Immature natural killer cell (primary cell): ENCODE measurements at regions not wholly inside any gene's neighbourhood (a gene's known extent, or its start where the extent isn't known, plus 50 kb on each side); places are given as distances from the start of the nearest gene placed in this dataset.
"Not testable (repeated sequence)": the region's sequence is repeated elsewhere in the genome, so short reads cannot be mapped to it uniquely, and the experiment has no call there.

ENCODE experiments used
- DNase-seq, 3 donors: peaks; one replicate each; pipeline ENCODE4 v3.0.0; 2022; ENCODE audit warnings: mixed read lengths in 1 of 3
- H3K27ac Mint-ChIP-seq, 6 donors: one replicate each; pipeline ENCODE4 v1.8.0; 2020; ENCODE audit warnings: mixed read lengths in 6 of 6, mild to moderate bottlenecking in 5 of 6, inconsistent platforms in 4 of 6, moderate library complexity in 3 of 6
- H3K27me3 Mint-ChIP-seq, 3 donors: one replicate each; pipeline ENCODE4 v1.8.0; 2020 to 2021; ENCODE audit warnings: low read depth in 3 of 3, mild to moderate bottlenecking in 3 of 3, mixed read lengths in 3 of 3, moderate library complexity in 3 of 3, inconsistent platforms in 1 of 3
- H3K36me3 Mint-ChIP-seq, 3 donors: one replicate each; pipeline ENCODE4 v1.8.0; 2020; ENCODE audit warnings: mixed read lengths in 3 of 3, inconsistent platforms in 2 of 3, mild to moderate bottlenecking in 2 of 3
- H3K4me1 Mint-ChIP-seq, 2 donors: one replicate each; pipeline ENCODE4 v1.8.0; 2020; ENCODE audit warnings: inconsistent platforms in 2 of 2, mild to moderate bottlenecking in 2 of 2, mixed read lengths in 2 of 2, moderate library complexity in 1 of 2
- H3K4me3 Mint-ChIP-seq, 5 donors: one replicate each; pipeline ENCODE4 v1.8.0; 2020; ENCODE audit warnings: mild to moderate bottlenecking in 5 of 5, mixed read lengths in 5 of 5, inconsistent platforms in 3 of 5, moderate library complexity in 3 of 5
- H3K9me3 Mint-ChIP-seq, 6 donors: one replicate each; pipeline ENCODE4 v1.8.0; 2020; ENCODE audit warnings: mild to moderate bottlenecking in 6 of 6, mixed read lengths in 6 of 6, inconsistent platforms in 4 of 6, moderate library complexity in 3 of 6

GRCh38 chr10:100661520-100661919 is 83.9 kb upstream of the PAX2 start:
- no peak overlapping the region for H3K27ac Mint-ChIP-seq
- H3K4me1 Mint-ChIP-seq, result peaks cover 0 to 6% of the 10 kb centered on the region in 2 donors
- H3K27me3 Mint-ChIP-seq, result peaks cover 20 to 22% (median 21%) of the 10 kb centered on the region in 3 donors
- H3K9me3 Mint-ChIP-seq, result peaks cover 0 to 2% (median 0%) of the 10 kb centered on the region in 6 donors
- H3K4me3 Mint-ChIP-seq, result no peak overlapping the region
- DNase-seq, result no peak
- peaks cover 0 to 4% (median 0%) of the 10 kb centered on the region in 3 donors for H3K36me3 Mint-ChIP-seq

- H3K36me3 Mint-ChIP-seq, result peaks cover 0 to 4% (median 0%) of the 10 kb centered on the region in 3 donors
- H3K27ac Mint-ChIP-seq, result no peak overlapping the region
- DNase-seq, result no peak
- no peak overlapping the region for H3K4me3 Mint-ChIP-seq
- peaks cover 16 to 19% (median 17%) of the 10 kb centered on the region in 3 donors for H3K27me3 Mint-ChIP-seq
- H3K9me3 Mint-ChIP-seq, result peaks cover 0 to 2% (median 0%) of the 10 kb centered on the region in 6 donors
- H3K4me1 Mint-ChIP-seq, result peaks cover 0 to 6% of the 10 kb centered on the region in 2 donors
Observed at GRCh38 chr10:100662067-100662466, 83.3 kb upstream of the PAX2 start.

GRCh38 chr10:100664316-100665149 is 80.8 kb upstream of the PAX2 start:
- H3K9me3 Mint-ChIP-seq, result no peaks in the 10 kb centered on the region
- peaks cover 10 to 16% (median 16%) of the 10 kb centered on the region in 3 donors for H3K27me3 Mint-ChIP-seq
- no peak overlapping the region for H3K27ac Mint-ChIP-seq
- no peak overlapping the region for H3K4me3 Mint-ChIP-seq
- H3K4me1 Mint-ChIP-seq, result no peaks in the 10 kb centered on the region
- DNase-seq, result no peak
- no peaks in the 10 kb centered on the region for H3K36me3 Mint-ChIP-seq

GRCh38 chr10:100666634-100667033 is 78.7 kb upstream of the PAX2 start:
- H3K27ac Mint-ChIP-seq, DNase-seq, H3K4me1 Mint-ChIP-seq, H3K4me3 Mint-ChIP-seq, H3K36me3 Mint-ChIP-seq, H3K9me3 Mint-ChIP-seq: not testable (repeated sequence)
- H3K27me3 Mint-ChIP-seq, result peaks cover 18 to 25% (median 20%) of the 10 kb centered on the region in 3 donors

- H3K9me3 Mint-ChIP-seq, result no peaks in the 10 kb centered on the region
- H3K27ac Mint-ChIP-seq, result no peak overlapping the region
- H3K4me1 Mint-ChIP-seq, result peaks cover 3 to 4% of the 10 kb centered on the region in 2 donors
- H3K36me3 Mint-ChIP-seq, result peaks cover 0 to 4% (median 0%) of the 10 kb centered on the region in 3 donors
- H3K27me3 Mint-ChIP-seq, result peaks cover 17 to 39% (median 18%) of the 10 kb centered on the region in 3 donors
- no peak for DNase-seq
- H3K4me3 Mint-ChIP-seq, result no peak overlapping the region
Observed at GRCh38 chr10:100669616-100670015, 75.8 kb upstream of the PAX2 start.

GRCh38 chr10:100670368-100670767 is 75.0 kb upstream of the PAX2 start:
- Mint-ChIP-seq H3K4me3 (peak overlapping the region in 3 of 5 donors; percentile 26 to 44 (median 42)), H3K27ac (no peak overlapping the region), H3K36me3 (peaks cover 0 to 4% (median 0%) of the 10 kb centered on the region in 3 donors), H3K9me3 (no peaks in the 10 kb centered on the region), H3K4me1 (peaks cover 3 to 4% of the 10 kb centered on the region in 2 donors), H3K27me3 (peaks cover 17 to 37% (median 17%) of the 10 kb centered on the region in 3 donors)
- DNase-seq, result no peak

- Mint-ChIP-seq H3K27ac (no peak overlapping the region), H3K4me1 (peaks cover 3 to 4% of the 10 kb centered on the region in 2 donors), H3K9me3 (no peaks in the 10 kb centered on the region), H3K27me3 (peaks cover 17 to 43% (median 19%) of the 10 kb centered on the region in 3 donors), H3K4me3 (peak overlapping the region in 3 of 5 donors; percentile 26 to 43 (median 35)), H3K36me3 (peaks cover 0 to 4% (median 0%) of the 10 kb centered on the region in 3 donors)
- DNase-seq, result peak; percentile 39 to 57 (median 49)
Observed at GRCh38 chr10:100670828-100671479, 74.4 kb upstream of the PAX2 start.

- Mint-ChIP-seq H3K4me3 (no peak overlapping the region), H3K4me1 (peaks cover 3 to 4% of the 10 kb centered on the region in 2 donors), H3K27ac (no peak overlapping the region), H3K36me3 (peaks cover 0 to 4% (median 0%) of the 10 kb centered on the region in 3 donors), H3K27me3 (peaks cover 17 to 42% (median 19%) of the 10 kb centered on the region in 3 donors), H3K9me3 (no peaks in the 10 kb centered on the region)
- DNase-seq, result no peak
Observed at GRCh38 chr10:100672199-100672598, 73.2 kb upstream of the PAX2 start.

- no peak for DNase-seq
- peaks cover 10 to 39% (median 11%) of the 10 kb centered on the region in 3 donors for H3K27me3 Mint-ChIP-seq
- H3K9me3 Mint-ChIP-seq, result no peaks in the 10 kb centered on the region
- no peak overlapping the region for H3K4me3 Mint-ChIP-seq
- no peaks in the 10 kb centered on the region for H3K36me3 Mint-ChIP-seq
- H3K4me1 Mint-ChIP-seq, result peaks cover 0 to 5% of the 10 kb centered on the region in 2 donors
- H3K27ac Mint-ChIP-seq, result no peak overlapping the region
Observed at GRCh38 chr10:100677290-100677945, 68.0 kb upstream of the PAX2 start.

- no peak overlapping the region for H3K27ac Mint-ChIP-seq
- peaks cover 10 to 38% (median 18%) of the 10 kb centered on the region in 3 donors for H3K27me3 Mint-ChIP-seq
- no peaks in the 10 kb centered on the region for H3K9me3 Mint-ChIP-seq
- no peak for DNase-seq
- no peaks in the 10 kb centered on the region for H3K36me3 Mint-ChIP-seq
- peaks cover 0 to 5% of the 10 kb centered on the region in 2 donors for H3K4me1 Mint-ChIP-seq
- no peak overlapping the region for H3K4me3 Mint-ChIP-seq
Observed at GRCh38 chr10:100679327-100679726, 66.1 kb upstream of the PAX2 start.

- H3K4me1 Mint-ChIP-seq, result no peaks in the 10 kb centered on the region
- H3K4me3 Mint-ChIP-seq, result no peak overlapping the region
- peaks cover 13 to 42% (median 25%) of the 10 kb centered on the region in 3 donors for H3K27me3 Mint-ChIP-seq
- no peaks in the 10 kb centered on the region for H3K9me3 Mint-ChIP-seq
- peaks cover 0 to 4% (median 0%) of the 10 kb centered on the region in 3 donors for H3K36me3 Mint-ChIP-seq
- DNase-seq, result no peak
- no peak overlapping the region for H3K27ac Mint-ChIP-seq
Observed at GRCh38 chr10:100683004-100683403, 62.4 kb upstream of the PAX2 start.

- Mint-ChIP-seq H3K36me3 (peaks cover 0 to 4% (median 0%) of the 10 kb centered on the region in 3 donors), H3K4me3 (no peak overlapping the region), H3K4me1 (no peaks in the 10 kb centered on the region), H3K27me3 (peaks cover 14 to 43% (median 27%) of the 10 kb centered on the region in 3 donors), H3K27ac (no peak overlapping the region), H3K9me3 (no peaks in the 10 kb centered on the region)
- no peak for DNase-seq
Observed at GRCh38 chr10:100683545-100684300, 61.7 kb upstream of the PAX2 start.

- H3K9me3 Mint-ChIP-seq, result no peaks in the 10 kb centered on the region
- H3K36me3 Mint-ChIP-seq, result peaks cover 0 to 4% (median 0%) of the 10 kb centered on the region in 3 donors
- H3K27ac Mint-ChIP-seq, result no peak overlapping the region
Observed at GRCh38 chr10:100684688-100685235, 60.6 kb upstream of the PAX2 start.

More at GRCh38 chr10:100684688-100685235, 60.6 kb upstream of the PAX2 start:
- H3K27me3 Mint-ChIP-seq, result peaks cover 13 to 43% (median 31%) of the 10 kb centered on the region in 3 donors
- no peaks in the 10 kb centered on the region for H3K4me1 Mint-ChIP-seq
- DNase-seq, result no peak
- H3K4me3 Mint-ChIP-seq, result no peak overlapping the region
